ENCODE measurements at regions not wholly inside any gene's neighbourhood (a gene's known extent, or its start where the extent isn't known, plus 50 kb on each side); places are given as distances from the start of the nearest gene placed in this dataset.

DNA sequence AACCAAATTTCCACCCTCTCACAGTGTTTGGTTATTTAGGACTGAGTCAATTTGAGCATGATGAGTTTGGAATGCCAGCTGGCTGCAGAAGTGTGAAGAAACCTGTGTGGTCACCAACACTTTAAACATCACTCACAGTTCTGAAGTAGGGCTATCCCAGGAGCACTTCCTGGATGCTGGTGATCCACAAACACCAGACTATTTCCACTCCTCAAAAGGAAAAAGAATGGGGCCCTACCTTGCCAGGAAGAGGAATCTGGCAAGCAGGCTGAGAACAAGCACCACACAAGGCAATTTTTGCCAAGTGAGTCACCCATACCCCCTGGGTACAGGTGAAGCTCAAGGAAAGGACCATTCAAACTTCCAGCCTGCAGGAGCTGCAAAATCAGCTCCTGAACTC is 294.2 kb upstream of the PTGER4 start:
- DNase-seq = no peak

GRCh38 chr5:40384782-40385390 is 294.8 kb upstream of the PTGER4 start:
- DNase-seq = no peak

- DNase-seq = no peak
Observed at GRCh38 chr5:40383749-40384651, 295.7 kb upstream of the PTGER4 start.

- no peak for DNase-seq
Observed at GRCh38 chr5:40381676-40382363, 297.9 kb upstream of the PTGER4 start.

- DNase-seq = no peak
Observed at GRCh38 chr5:40381016-40381415, 298.7 kb upstream of the PTGER4 start.

GRCh38 chr5:40378396-40379177 is 301.1 kb upstream of the PTGER4 start:
- DNase-seq = no peak

- no peak for DNase-seq
Observed at GRCh38 chr5:40376566-40376965, 303.1 kb upstream of the PTGER4 start.

DNA sequence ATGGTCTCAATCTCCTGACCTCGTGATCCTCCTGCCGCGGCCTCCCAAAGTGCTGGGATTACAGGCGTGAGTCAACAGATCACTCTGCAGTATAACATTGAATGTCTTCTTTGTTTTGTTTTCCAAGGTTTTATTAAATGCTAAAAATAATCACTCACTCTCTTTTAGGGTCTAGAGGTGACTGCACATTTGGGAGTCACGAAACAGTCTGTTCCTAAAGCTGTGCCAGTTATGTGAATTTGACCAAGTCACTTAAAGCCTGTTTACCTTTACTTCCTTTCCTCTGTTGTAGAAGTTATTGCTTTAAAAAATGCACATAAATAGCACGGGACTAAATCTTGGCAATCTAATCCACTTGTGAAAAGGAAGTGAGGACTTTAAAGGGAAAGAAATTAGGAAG is 304.9 kb upstream of the PTGER4 start:
- no peak for DNase-seq

DNA sequence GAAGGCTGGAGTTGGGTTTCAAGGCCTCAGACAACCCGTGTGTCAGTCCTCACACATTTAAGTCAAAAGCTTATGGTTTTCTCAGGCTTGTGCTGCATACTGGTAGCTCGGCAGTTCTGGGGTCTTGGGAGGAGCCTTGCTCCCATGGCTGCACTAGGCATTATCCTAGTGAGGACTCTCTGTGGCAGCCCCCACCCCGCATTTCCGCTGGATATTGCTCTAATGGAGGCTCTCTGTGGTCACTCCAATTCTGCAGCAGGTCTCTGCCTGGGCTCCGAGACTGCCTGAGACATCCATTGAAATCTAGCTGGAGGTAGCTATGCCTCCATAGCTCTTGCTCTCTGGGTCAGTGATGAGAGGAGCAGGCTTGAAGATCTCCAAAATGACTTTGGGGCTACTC is 311.5 kb upstream of the PTGER4 start:
- no peak for DNase-seq

DNA sequence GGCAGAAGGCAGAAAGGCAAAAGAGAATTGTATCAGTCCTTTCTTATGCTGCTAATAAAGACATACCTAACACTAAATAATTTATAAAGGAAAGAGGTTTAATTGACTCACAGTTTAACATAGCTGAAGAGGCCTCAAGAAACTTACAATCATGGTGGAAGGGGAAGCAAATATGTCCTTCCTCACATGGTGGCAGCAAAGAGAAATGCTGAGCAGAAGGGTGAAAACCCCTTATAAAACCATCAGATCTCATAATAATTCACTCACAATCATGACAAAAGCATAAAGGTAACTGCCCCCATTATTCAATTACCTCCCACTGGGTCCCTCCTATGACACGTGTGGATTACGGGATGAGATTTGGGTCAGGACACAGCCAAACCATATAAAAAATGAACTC is 312.5 kb upstream of the PTGER4 start:
- no peak for DNase-seq

DNA sequence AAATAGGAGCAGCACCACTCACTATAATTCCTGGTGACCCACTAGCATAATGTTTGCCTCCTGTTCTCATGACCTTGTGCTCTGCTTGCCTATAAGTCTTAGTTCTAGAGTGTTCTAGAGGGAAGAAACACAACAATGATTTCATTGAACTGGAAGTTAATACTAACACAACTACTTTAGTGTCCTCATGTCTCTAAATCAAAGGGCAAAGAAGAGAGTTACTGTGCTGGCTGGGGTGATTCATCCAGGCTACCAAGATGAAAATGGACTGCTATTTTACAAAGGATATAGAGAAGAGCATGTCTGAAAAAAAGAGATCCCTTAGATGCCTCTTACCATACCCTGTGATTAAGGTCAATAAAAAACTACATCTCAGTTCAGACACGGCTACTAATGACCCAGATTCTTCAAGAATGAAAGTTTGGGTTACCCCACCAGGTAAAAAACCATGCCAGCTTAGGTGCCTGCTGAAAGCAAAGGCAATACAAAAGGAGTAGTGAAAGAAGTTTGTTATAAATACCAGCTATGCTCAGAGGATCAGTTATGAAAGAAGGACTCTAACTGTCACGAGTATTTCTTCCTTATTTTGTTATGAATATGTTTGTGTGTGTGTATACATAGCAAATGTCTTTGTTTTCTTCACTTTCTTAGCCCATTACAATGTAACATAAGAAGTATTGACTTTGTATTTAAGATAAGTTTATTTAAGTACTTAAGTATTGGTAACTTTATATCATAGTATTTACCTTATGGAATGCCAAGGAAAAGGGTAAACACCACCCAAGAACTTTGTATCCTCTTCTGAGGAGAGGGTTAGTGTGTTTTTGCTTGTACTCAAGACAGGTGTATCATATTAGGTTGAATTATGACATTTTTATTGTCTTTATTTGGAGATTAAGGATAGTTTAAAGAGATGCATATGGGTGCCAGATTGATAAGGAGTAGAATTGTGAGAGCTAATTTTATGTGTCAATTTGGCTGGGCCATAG is 314.1 kb upstream of the PTGER4 start:
- no peak for DNase-seq

GRCh38 chr5:40364441-40364840 is 315.3 kb upstream of the PTGER4 start:
- no peak for DNase-seq

DNA sequence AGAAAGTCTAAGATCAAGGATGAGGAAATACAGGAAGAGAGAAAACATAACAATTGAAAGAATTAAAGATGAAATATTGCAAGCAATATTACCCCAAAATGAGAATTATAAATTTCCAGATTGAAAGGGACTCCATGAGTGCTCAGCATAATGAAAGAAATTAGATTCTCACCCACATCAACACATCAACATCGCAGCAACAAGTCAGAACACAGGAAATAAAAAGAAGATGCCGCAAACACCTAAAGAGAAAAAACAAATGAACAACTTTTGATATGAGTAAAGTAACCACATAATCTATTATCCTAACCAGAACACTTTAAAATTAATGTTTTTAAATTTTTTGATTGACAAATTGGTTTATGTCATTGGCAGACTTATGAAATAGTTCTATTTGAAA is 318.3 kb upstream of the PTGER4 start:
- no peak for DNase-seq

DNA sequence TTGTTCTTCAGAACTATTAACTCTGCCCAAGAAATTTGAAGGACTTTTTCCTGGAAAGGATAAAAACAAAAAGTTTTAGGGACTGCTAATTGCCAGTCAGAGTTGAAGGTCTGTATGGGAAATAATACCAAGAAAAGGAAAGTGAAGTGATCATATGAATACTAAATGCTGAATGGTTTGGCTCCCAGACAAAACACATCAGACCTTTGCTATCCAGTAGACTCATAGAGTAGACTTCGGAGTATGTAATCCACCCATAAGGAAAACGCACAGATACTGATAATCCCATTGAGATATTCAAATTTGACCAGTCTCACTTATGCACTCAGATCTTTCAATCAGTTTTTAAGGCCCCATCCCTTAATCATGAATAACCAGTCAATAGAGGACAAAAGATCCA is 319.0 kb upstream of the PTGER4 start:
- DNase-seq = no peak

- no peak for DNase-seq
Observed at GRCh38 chr5:40359832-40360231, 319.9 kb upstream of the PTGER4 start.

- no peak for DNase-seq
Observed at GRCh38 chr5:40359093-40359492, 320.6 kb upstream of the PTGER4 start.

DNA sequence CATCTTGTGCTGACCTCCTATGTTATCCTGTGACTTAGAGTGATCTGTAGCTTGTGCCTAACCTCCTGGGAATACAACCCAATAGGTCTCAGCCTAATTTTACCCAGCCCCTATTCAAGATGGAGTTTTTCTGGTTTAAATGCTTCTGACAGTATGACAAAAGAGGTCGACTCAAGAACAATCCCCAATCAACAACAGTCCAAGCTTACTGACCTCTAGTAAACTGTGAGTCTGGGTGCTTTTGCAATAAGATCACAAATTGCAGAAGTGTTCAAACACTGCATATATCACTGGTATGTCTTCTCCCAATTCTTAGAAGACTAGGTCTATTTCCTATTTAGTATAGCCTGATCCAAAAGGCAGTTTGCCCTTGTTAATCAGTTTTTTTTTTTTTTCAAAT is 323.5 kb upstream of the PTGER4 start:
- DNase-seq = no peak

- DNase-seq = no peak
Observed at GRCh38 chr5:40355846-40356245, 323.9 kb upstream of the PTGER4 start.

DNA sequence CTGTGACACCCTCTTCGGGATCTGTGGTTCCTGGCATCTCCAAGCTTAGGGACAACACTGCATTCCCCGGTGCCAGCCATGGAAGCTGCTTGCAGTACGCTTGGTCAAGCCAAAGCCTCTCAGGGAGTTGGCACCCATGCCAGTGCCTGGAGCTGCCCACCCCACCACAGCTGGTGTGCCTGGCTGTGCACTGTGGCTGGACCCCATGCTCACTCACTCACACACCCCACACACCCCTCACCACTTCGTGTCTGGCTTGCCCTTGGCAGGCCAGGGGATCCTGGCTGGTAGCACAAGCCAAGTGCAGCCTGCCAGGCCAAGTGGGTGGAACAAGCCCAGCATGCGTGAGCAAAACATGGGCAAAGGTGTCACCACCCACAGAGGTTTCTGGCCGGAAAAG is 324.5 kb upstream of the PTGER4 start:
- DNase-seq = no peak

DNA sequence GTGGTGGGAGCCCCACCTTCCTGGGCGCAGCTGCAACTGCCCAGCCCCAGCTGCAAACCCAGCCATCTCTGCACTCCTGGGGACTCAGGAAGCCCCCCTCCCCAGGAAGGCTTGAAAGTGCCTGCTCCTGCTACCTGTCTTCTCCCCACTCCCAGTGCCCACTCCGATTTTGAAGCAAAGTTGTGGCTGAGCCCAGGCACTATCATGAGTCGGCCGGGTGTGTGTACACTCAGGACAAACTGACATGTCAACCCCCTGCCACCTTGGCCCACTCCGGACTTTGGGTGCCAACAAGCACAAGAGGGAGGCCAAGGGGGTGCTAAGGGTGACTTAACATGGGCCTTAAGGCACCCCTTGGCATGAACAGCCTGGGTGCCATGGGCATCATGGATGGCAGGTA is 325.5 kb upstream of the PTGER4 start:
- no peak for DNase-seq

DNA sequence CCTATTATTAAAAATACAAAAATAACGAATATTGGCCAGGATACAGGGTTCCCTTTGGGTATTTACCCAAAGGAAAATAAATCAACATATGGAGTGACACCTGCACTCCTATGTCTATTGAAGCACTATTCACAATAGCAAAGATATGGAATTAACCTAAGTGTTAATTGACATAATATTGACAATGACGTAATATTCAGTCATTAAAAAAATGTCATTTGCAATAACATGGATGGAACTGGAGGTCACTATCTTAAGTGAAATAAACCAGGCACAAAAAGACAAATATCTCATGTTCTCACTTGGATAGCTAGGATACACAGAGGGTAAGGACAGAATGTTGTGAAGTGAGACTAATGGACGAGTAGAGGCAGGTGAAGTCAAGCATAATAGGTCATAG is 326.3 kb upstream of the PTGER4 start:
- no peak for DNase-seq

Measured in right hindlimb (tissue), 1 donor.